Mesenchymal stem cell (in vitro differentiated cells and primary cell): ENCODE measurements at regions not wholly inside any gene's neighbourhood (a gene's known extent, or its start where the extent isn't known, plus 50 kb on each side); places are given as distances from the start of the nearest gene placed in this dataset.

Source experiments
- DNase-seq: peaks from one replicate; pipeline ENCODE4 v3.0.0-alpha.2; 2013
- H2AFZ ChIP-seq: one replicate; pipeline ENCODE4 v1.6.1; 2013; ENCODE audit warnings: low read depth, mild to moderate bottlenecking, control low read depth, inconsistent platforms, low read length, moderate library complexity
- H2AK5ac ChIP-seq: 2 replicates; pipeline ENCODE4 v1.6.1; 2013; ENCODE audit warnings: low read length, moderate library complexity, mild to moderate bottlenecking, inconsistent platforms; ENCODE audit not compliant: severe bottlenecking
- H2BK120ac ChIP-seq: one replicate; pipeline ENCODE4 v1.6.1; 2013; ENCODE audit warnings: low read depth, mild to moderate bottlenecking, inconsistent platforms, low read length, moderate library complexity
- H2BK12ac ChIP-seq, 2 experiments: one replicate each; pipeline ENCODE4 v1.6.1; 2013; ENCODE audit warnings: inconsistent platforms in 2 of 2, low read length in 2 of 2, mild to moderate bottlenecking in 2 of 2, moderate library complexity in 2 of 2, control low read depth in 1 of 2
- H2BK15ac ChIP-seq: one replicate; pipeline ENCODE4 v1.6.1; 2013; ENCODE audit warnings: mild to moderate bottlenecking, low read depth, inconsistent platforms; ENCODE audit not compliant: poor library complexity, severe bottlenecking
- H2BK5ac ChIP-seq: 2 replicates; pipeline ENCODE4 v1.6.1; 2013; ENCODE audit warnings: low read depth, mild to moderate bottlenecking, low read length, control low read depth, inconsistent platforms; ENCODE audit not compliant: poor library complexity, severe bottlenecking
- H3K14ac ChIP-seq, 2 experiments: one replicate each; pipeline ENCODE4 v1.6.1; 2013; ENCODE audit warnings: inconsistent platforms in 2 of 2, low read length in 2 of 2, control low read depth in 1 of 2, mild to moderate bottlenecking in 1 of 2, moderate library complexity in 1 of 2
- H3K18ac ChIP-seq, 2 experiments: one replicate each; pipeline ENCODE4 v1.6.1; 2013; ENCODE audit warnings: inconsistent platforms in 2 of 2, low read length in 2 of 2, control low read depth in 1 of 2, low read depth in 1 of 2, mild to moderate bottlenecking in 1 of 2
- H3K23ac ChIP-seq, 2 experiments: one replicate each; pipeline ENCODE4 v1.6.1; 2013; ENCODE audit warnings: inconsistent platforms in 2 of 2, low read length in 2 of 2, mild to moderate bottlenecking in 2 of 2, moderate library complexity in 2 of 2, control low read depth in 1 of 2
- H3K27ac ChIP-seq: 2 replicates; pipeline ENCODE4 v1.5.1; 2013; ENCODE audit warnings: mild to moderate bottlenecking, moderate library complexity, low read length, control low read depth, inconsistent platforms; ENCODE audit not compliant: poor library complexity, severe bottlenecking
- H3K27me3 ChIP-seq, 2 experiments: 2 replicates each; pipeline versions ENCODE4 v1.6.1 to v1.7.0; 2013; ENCODE audit warnings: low read length in 2 of 2, mild to moderate bottlenecking in 2 of 2, moderate library complexity in 2 of 2, control low read depth in 1 of 2, inconsistent platforms in 1 of 2; ENCODE audit not compliant: control insufficient read depth in 1 of 2, insufficient read depth in 1 of 2
- H3K36me3 ChIP-seq, 2 experiments: 2 replicates each; pipeline versions ENCODE4 v1.6.1 to v1.7.0; 2013; ENCODE audit warnings: low read length in 2 of 2, control low read depth in 1 of 2, inconsistent platforms in 1 of 2, low read depth in 1 of 2, mild to moderate bottlenecking in 1 of 2; ENCODE audit not compliant: insufficient read depth in 2 of 2, control insufficient read depth in 1 of 2
- H3K4ac ChIP-seq, 2 experiments: one replicate each; pipeline ENCODE4 v1.6.1; 2013; ENCODE audit warnings: inconsistent platforms in 2 of 2, low read length in 2 of 2, mild to moderate bottlenecking in 2 of 2, moderate library complexity in 2 of 2, control low read depth in 1 of 2, low read depth in 1 of 2
- H3K4me1 ChIP-seq: 2 replicates; pipeline ENCODE4 v1.6.1; 2013; ENCODE audit warnings: low read depth, low read length, control low read depth; ENCODE audit not compliant: control insufficient read depth, insufficient read depth
- H3K4me2 ChIP-seq: 2 replicates; pipeline ENCODE4 v1.6.1; 2013; ENCODE audit warnings: low read length, mild to moderate bottlenecking, inconsistent platforms; ENCODE audit not compliant: poor library complexity, severe bottlenecking
- H3K4me3 ChIP-seq, 2 experiments: 2 replicates each; pipeline versions ENCODE4 v1.5.1 to v1.7.0; 2013; ENCODE audit warnings: low read length in 2 of 2, mild to moderate bottlenecking in 2 of 2, control low read depth in 1 of 2, low read depth in 1 of 2; ENCODE audit not compliant: insufficient read depth in 1 of 2
- H3K79me1 ChIP-seq: replicated peaks from 2 replicates; pipeline ENCODE4 v1.6.1; 2013; ENCODE audit warnings: mild to moderate bottlenecking, control low read depth, low read length, inconsistent platforms; ENCODE audit not compliant: poor library complexity, severe bottlenecking
- H3K9ac ChIP-seq: 2 replicates; pipeline ENCODE4 v1.7.0; 2013; ENCODE audit warnings: mild to moderate bottlenecking, low read length, moderate library complexity
- H3K9me3 ChIP-seq: 2 replicates; pipeline ENCODE4 v1.7.0; 2013; ENCODE audit warnings: mild to moderate bottlenecking, low read length; ENCODE audit not compliant: control insufficient read depth
- H4K8ac ChIP-seq: one replicate; pipeline ENCODE4 v1.6.1; 2013; ENCODE audit warnings: inconsistent platforms, mild to moderate bottlenecking, low read length, moderate library complexity
- H4K91ac ChIP-seq: one replicate; pipeline ENCODE4 v1.6.1; 2013; ENCODE audit warnings: mild to moderate bottlenecking, low read length, inconsistent platforms
- WGBS: methylation state at CpG from one replicate; pipeline ENCODE4 v1.1.7; 2013; ENCODE audit warnings: mixed read lengths; 5-methylcytosine and 5-hydroxymethylcytosine counted together

- no peak overlapping the region for H2AK5ac ChIP-seq
- H3K9me3 ChIP-seq = no peaks in the 10 kb centered on the region
- no peak overlapping the region for H3K14ac ChIP-seq
- no peaks in the 10 kb centered on the region for H3K79me1 ChIP-seq
- H3K9ac ChIP-seq = no peak overlapping the region
- H3K23ac ChIP-seq = no peak overlapping the region
- no peak overlapping the region for H3K18ac ChIP-seq
- no peak overlapping the region for H2BK5ac ChIP-seq
- no peak overlapping the region for H2BK120ac ChIP-seq
- H2AFZ ChIP-seq = no peak overlapping the region
- peaks cover 6% of the 10 kb centered on the region in 2 experiments for H3K27me3 ChIP-seq
- H3K36me3 ChIP-seq = no peaks in the 10 kb centered on the region
- H2BK12ac ChIP-seq = no peak overlapping the region
- no peak overlapping the region for H2BK15ac ChIP-seq
- no peak overlapping the region for H3K4me2 ChIP-seq
- no peak overlapping the region for H3K27ac ChIP-seq
- H3K4ac ChIP-seq = no peak overlapping the region
- no peak overlapping the region for H4K8ac ChIP-seq
- WGBS = 74% methylated on average over 4 of the region's 4 CpGs
- H3K4me1 ChIP-seq = no peaks in the 10 kb centered on the region
- no peak overlapping the region for H3K4me3 ChIP-seq
- DNase-seq = no peak
- no peak overlapping the region for H4K91ac ChIP-seq
These were observed 314.2 kb upstream of the SORL1-AS1 start for GRCh38 chr11:121766991-121767390.

GRCh38 chr11:121766166-121766565, 313.4 kb upstream of the SORL1-AS1 start:
- Histone ChIP-seq H3K79me1 (no peaks in the 10 kb centered on the region), H3K4me1 (no peaks in the 10 kb centered on the region), H3K4ac (no peak overlapping the region), H3K4me3 (no peak overlapping the region), H2BK120ac (no peak overlapping the region), H3K9ac (no peak overlapping the region), H3K27me3 (peaks cover 6% of the 10 kb centered on the region in 2 experiments), H2BK15ac (no peak overlapping the region), H4K91ac (no peak overlapping the region), H2BK12ac (no peak overlapping the region), H2AK5ac (no peak overlapping the region), H3K27ac (no peak overlapping the region), H2AFZ (no peak overlapping the region), H3K18ac (no peak overlapping the region), H3K4me2 (no peak overlapping the region), H3K14ac (no peak overlapping the region), H3K23ac (peak overlapping the region in 1 of 2 experiments; percentile 12), H2BK5ac (no peak overlapping the region), H3K36me3 (no peaks in the 10 kb centered on the region), H3K9me3 (no peaks in the 10 kb centered on the region), H4K8ac (no peak overlapping the region)
- 91% methylated on average over 16 of the region's 16 CpGs for WGBS
- DNase-seq = no peak

GRCh38 chr11:121763526-121763925, 310.8 kb upstream of the SORL1-AS1 start:
- no peaks in the 10 kb centered on the region for H3K79me1 ChIP-seq

DNA sequence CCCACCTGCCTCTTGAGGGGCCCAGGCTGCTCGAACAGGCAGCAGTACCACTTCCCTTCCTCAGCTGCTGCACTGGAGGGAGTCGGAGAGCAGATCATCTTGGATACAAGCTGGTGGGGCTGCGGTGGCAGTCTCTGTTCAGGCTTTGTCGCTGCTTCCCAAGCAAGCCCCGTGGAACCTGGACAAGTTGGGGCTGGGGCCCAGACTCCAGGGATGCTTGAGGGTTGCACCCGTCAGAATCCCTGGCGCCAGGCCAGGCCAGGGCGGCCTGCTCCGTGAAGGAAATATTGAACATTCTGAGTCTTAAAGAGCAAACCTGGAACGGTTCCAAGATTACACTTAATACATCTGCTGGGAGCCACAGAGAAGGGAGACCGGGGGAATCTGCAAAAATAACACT, 310.1 kb upstream of the SORL1-AS1 start:
- no peak overlapping the region for H2BK15ac ChIP-seq
- DNase-seq = no peak
- no peaks in the 10 kb centered on the region for H3K9me3 ChIP-seq
- no peak overlapping the region for H3K4ac ChIP-seq
- no peak overlapping the region for H2AK5ac ChIP-seq
- no peak overlapping the region for H4K91ac ChIP-seq
- H3K79me1 ChIP-seq = no peaks in the 10 kb centered on the region
- WGBS = 68% methylated on average over 11 of the region's 11 CpGs
- peaks cover 6% of the 10 kb centered on the region in 2 experiments for H3K27me3 ChIP-seq
- no peak overlapping the region for H3K23ac ChIP-seq
- H2BK12ac ChIP-seq = no peak overlapping the region
- H2BK120ac ChIP-seq = no peak overlapping the region
- H3K18ac ChIP-seq = no peak overlapping the region
- peak overlapping the region in 1 of 2 experiments; percentile 55 for H3K14ac ChIP-seq
- no peaks in the 10 kb centered on the region for H3K4me1 ChIP-seq
- H2BK5ac ChIP-seq = no peak overlapping the region
- H3K4me2 ChIP-seq = no peak overlapping the region
- no peak overlapping the region for H4K8ac ChIP-seq
- H3K4me3 ChIP-seq = peak overlapping the region in 1 of 2 experiments; percentile 54
- no peak overlapping the region for H2AFZ ChIP-seq
- no peaks in the 10 kb centered on the region for H3K36me3 ChIP-seq
- H3K9ac ChIP-seq = peak overlapping the region; percentile 25
- no peak overlapping the region for H3K27ac ChIP-seq

More at GRCh38 chr11:121763526-121763925, 310.8 kb upstream of the SORL1-AS1 start:
- Histone ChIP-seq H3K36me3 (no peaks in the 10 kb centered on the region), H4K8ac (no peak overlapping the region), H3K9ac (no peak overlapping the region), H2BK120ac (no peak overlapping the region), H3K4me2 (no peak overlapping the region), H3K14ac (no peak overlapping the region), H2BK5ac (no peak overlapping the region), H2BK15ac (no peak overlapping the region), H3K4me3 (no peak overlapping the region), H3K27me3 (peaks cover 6% of the 10 kb centered on the region in 2 experiments), H2AFZ (no peak overlapping the region), H3K27ac (no peak overlapping the region), H2AK5ac (no peak overlapping the region), H4K91ac (no peak overlapping the region), H3K9me3 (no peaks in the 10 kb centered on the region), H2BK12ac (no peak overlapping the region), H3K4me1 (no peaks in the 10 kb centered on the region), H3K23ac (no peak overlapping the region), H3K4ac (no peak overlapping the region), H3K18ac (no peak overlapping the region)
- DNase-seq = no peak
- 98% methylated on average over 3 of the region's 3 CpGs for WGBS
